D721Med (cell line): ENCODE measurements at regions not wholly inside any gene's neighbourhood (a gene's known extent, or its start where the extent isn't known, plus 50 kb on each side); places are given as distances from the start of the nearest gene placed in this dataset.

Source experiments
- DNase-seq: peaks from one replicate; pipeline ENCODE4 v3.0.0; 2011; ENCODE audit warnings: low spot score; ENCODE audit not compliant: insufficient read length
- FAIRE-seq: peaks from 2 replicates; lab custom pipeline; 2011; peaks lifted over from hg19 to GRCh38; lab: Jason Lieb, UNC
- CTCF ChIP-seq: IDR thresholded peaks from 2 replicates; pipeline ENCODE4 v1.5.1; 2012; ENCODE audit warnings: mild to moderate bottlenecking, control low read depth; ENCODE audit not compliant: insufficient read depth; ENCODE audit errors: missing control alignments

GRCh38 chr4:24234288-24234848, 344.5 kb upstream of the PPARGC1A start:
- TF ChIP-seq CTCF: no peak
- no peak for DNase-seq
- no peak for FAIRE-seq

- no peak for TF ChIP-seq CTCF
- FAIRE-seq: no peak
- no peak for DNase-seq
These were observed 341.1 kb upstream of the PPARGC1A start for GRCh38 chr4:24230955-24231354.

GRCh38 chr4:24229978-24230377, 340.1 kb upstream of the PPARGC1A start:
- TF ChIP-seq CTCF: no peak
- DNase-seq: no peak
- no peak for FAIRE-seq

GRCh38 chr4:24228692-24229091, 338.8 kb upstream of the PPARGC1A start:
- TF ChIP-seq CTCF: no peak
- FAIRE-seq: no peak
- DNase-seq: no peak

- DNase-seq (no peak), FAIRE-seq (no peak)
- TF ChIP-seq CTCF: no peak
These were observed 336.8 kb upstream of the PPARGC1A start for GRCh38 chr4:24226667-24227066.

- FAIRE-seq: no peak
- DNase-seq: no peak
- TF ChIP-seq CTCF: no peak
These were observed 336.2 kb upstream of the PPARGC1A start for GRCh38 chr4:24226023-24226422.

GRCh38 chr4:24224446-24224845, 334.6 kb upstream of the PPARGC1A start:
- DNase-seq (no peak), FAIRE-seq (no peak)
- TF ChIP-seq CTCF: no peak
